H9 (cell line): ENCODE measurements at regions not wholly inside any gene's neighbourhood (a gene's known extent, or its start where the extent isn't known, plus 50 kb on each side); places are given as distances from the start of the nearest gene placed in this dataset.

ENCODE experiments used
- DNase-seq: peaks from one replicate; pipeline ENCODE4 v3.0.0-alpha.2; 2017
- H2AFZ ChIP-seq: one replicate; pipeline ENCODE4 v1.6.1; 2013; ENCODE audit warnings: mild to moderate bottlenecking, low read length, control low read depth, moderate library complexity
- H2AK5ac ChIP-seq: 2 replicates; pipeline ENCODE4 v1.6.1; 2013; ENCODE audit warnings: low read length, control low read depth, mixed read lengths; ENCODE audit not compliant: insufficient read length
- H2BK120ac ChIP-seq: one replicate; pipeline ENCODE4 v1.6.1; 2013; ENCODE audit warnings: low read depth, mild to moderate bottlenecking, low read length, control low read depth, inconsistent platforms; ENCODE audit not compliant: poor library complexity, severe bottlenecking
- H2BK12ac ChIP-seq: 2 replicates; pipeline ENCODE4 v1.6.1; 2013; ENCODE audit warnings: low read length, control low read depth, mixed read lengths, low read depth; ENCODE audit not compliant: insufficient read length
- H2BK15ac ChIP-seq: 2 replicates; pipeline ENCODE4 v1.6.1; 2013; ENCODE audit warnings: low read depth, low read length, control low read depth
- H2BK20ac ChIP-seq: one replicate; pipeline ENCODE4 v1.6.1; 2013; ENCODE audit warnings: low read depth, mild to moderate bottlenecking, low read length, control low read depth, inconsistent platforms; ENCODE audit not compliant: poor library complexity, severe bottlenecking
- H2BK5ac ChIP-seq: 2 replicates; pipeline ENCODE4 v1.6.1; 2013; ENCODE audit warnings: low read length, control low read depth, mixed read lengths; ENCODE audit not compliant: insufficient read length
- H3K14ac ChIP-seq: 2 replicates; pipeline ENCODE4 v1.6.1; 2013; ENCODE audit warnings: low read length, control low read depth; ENCODE audit not compliant: insufficient read depth
- H3K18ac ChIP-seq: 2 replicates; pipeline ENCODE4 v1.6.1; 2013; ENCODE audit warnings: low read depth, mild to moderate bottlenecking, mixed read lengths, low read length, control low read depth; ENCODE audit not compliant: insufficient read length
- H3K23ac ChIP-seq: 2 replicates; pipeline ENCODE4 v1.6.1; 2013; ENCODE audit warnings: low read length, control low read depth, mixed read lengths, low read depth; ENCODE audit not compliant: insufficient read length
- H3K23me2 ChIP-seq: 2 replicates; pipeline ENCODE4 v1.6.1; 2013; ENCODE audit warnings: low read depth, mild to moderate bottlenecking, mixed read lengths, low read length, control low read depth; ENCODE audit not compliant: insufficient read length, poor library complexity, severe bottlenecking
- H3K27ac ChIP-seq: 2 replicates; pipeline ENCODE4 v1.5.1; 2013; ENCODE audit warnings: low read length, control low read depth, mixed read lengths, low read depth; ENCODE audit not compliant: insufficient read length
- H3K27me3 ChIP-seq: 2 replicates; pipeline ENCODE4 v1.6.1; 2013; ENCODE audit warnings: low read length, control low read depth, inconsistent platforms; ENCODE audit not compliant: insufficient read depth
- H3K4ac ChIP-seq: 2 replicates; pipeline ENCODE4 v1.6.1; 2013; ENCODE audit warnings: low read depth, mild to moderate bottlenecking, control low read depth, inconsistent platforms, low read length, moderate library complexity
- H3K4me1 ChIP-seq: 2 replicates; pipeline ENCODE4 v1.6.1; 2013; ENCODE audit warnings: low read length, control low read depth, inconsistent platforms; ENCODE audit not compliant: insufficient read depth
- H3K4me2 ChIP-seq: 2 replicates; pipeline ENCODE4 v1.6.1; 2013; ENCODE audit warnings: low read length, control low read depth, mixed read lengths; ENCODE audit not compliant: insufficient read length, insufficient read depth
- H3K56ac ChIP-seq: 2 replicates; pipeline ENCODE4 v1.6.1; 2013; ENCODE audit warnings: low read depth, mild to moderate bottlenecking, mixed read lengths, low read length, control low read depth; ENCODE audit not compliant: insufficient read length
- H3K79me1 ChIP-seq: 2 replicates; pipeline ENCODE4 v1.6.1; 2013; ENCODE audit warnings: low read depth, mild to moderate bottlenecking, moderate library complexity, low read length, control low read depth, inconsistent platforms; ENCODE audit not compliant: insufficient read depth, poor library complexity, severe bottlenecking
- H3K79me2 ChIP-seq: 2 replicates; pipeline ENCODE4 v1.6.1; 2013; ENCODE audit warnings: low read length, control low read depth, inconsistent platforms; ENCODE audit not compliant: insufficient read depth
- H3K9ac ChIP-seq: 2 replicates; pipeline ENCODE4 v1.6.1; 2013; ENCODE audit warnings: low read length, control low read depth, mixed read lengths; ENCODE audit not compliant: insufficient read length; ENCODE audit errors: extremely low read depth
- H3K9me3 ChIP-seq: one replicate; pipeline ENCODE4 v1.6.1; 2013; ENCODE audit warnings: low read depth, low read length, inconsistent platforms; ENCODE audit not compliant: control insufficient read depth
- H3T11ph ChIP-seq: one replicate; pipeline ENCODE4 v1.6.1; 2013; ENCODE audit warnings: mild to moderate bottlenecking, low read length, control low read depth, inconsistent platforms
- H4K20me1 ChIP-seq: one replicate; pipeline ENCODE4 v1.6.1; 2013; ENCODE audit not compliant: control insufficient read depth, insufficient read length, insufficient read depth
- H4K5ac ChIP-seq: 2 replicates; pipeline ENCODE4 v1.6.1; 2013; ENCODE audit warnings: low read depth, mild to moderate bottlenecking, mixed read lengths, low read length, control low read depth; ENCODE audit not compliant: insufficient read length
- H4K8ac ChIP-seq: replicated peaks from 2 replicates; pipeline ENCODE4 v1.6.1; 2013; ENCODE audit warnings: low read length, control low read depth, mixed read lengths, low read depth; ENCODE audit not compliant: insufficient read length
- H4K91ac ChIP-seq: 2 replicates; pipeline ENCODE4 v1.6.1; 2013; ENCODE audit warnings: low read depth, mild to moderate bottlenecking, moderate library complexity, mixed read lengths, low read length, control low read depth; ENCODE audit not compliant: insufficient read length
- H3K27ac Mint-ChIP-seq, 3 experiments: 2 replicates in 2 of 3; 3 replicates in 1 of 3; pipeline ENCODE4 v1.8.0; 2020 to 2021; ENCODE audit warnings: mixed read lengths in 3 of 3, mild to moderate bottlenecking in 1 of 3, moderate library complexity in 1 of 3
- H3K27me3 Mint-ChIP-seq: 2 replicates; pipeline ENCODE4 v1.8.0; 2021; ENCODE audit warnings: low read depth, mild to moderate bottlenecking, moderate library complexity, mixed read lengths
- H3K36me3 Mint-ChIP-seq, 3 experiments: 2 replicates in 2 of 3; 3 replicates in 1 of 3; pipeline ENCODE4 v1.8.0; 2020 to 2021; ENCODE audit warnings: low read depth in 3 of 3, mixed read lengths in 3 of 3; ENCODE audit not compliant: insufficient read depth in 1 of 3
- H3K4me1 Mint-ChIP-seq, 2 experiments: 2 replicates each; pipeline ENCODE4 v1.8.0; 2020; ENCODE audit warnings: mixed read lengths in 2 of 2
- H3K4me3 Mint-ChIP-seq, 2 experiments: 2 replicates in 1 of 2; 3 replicates in 1 of 2; pipeline ENCODE4 v1.8.0; 2020 to 2021; ENCODE audit warnings: mild to moderate bottlenecking in 2 of 2, mixed read lengths in 2 of 2, moderate library complexity in 1 of 2
- H3K9me3 Mint-ChIP-seq, 2 experiments: 2 replicates in 1 of 2; 3 replicates in 1 of 2; pipeline ENCODE4 v1.8.0; 2020; ENCODE audit warnings: mild to moderate bottlenecking in 2 of 2, mixed read lengths in 2 of 2, moderate library complexity in 1 of 2
- WGBS: extraction: QIAGEN DNeasy Blood & Tissue Kit; methylation state at CpG from one replicate; pipeline ENCODE4 v1.1.7; 2013; ENCODE audit warnings: missing lambda C conversion rate, low lambda C conversion rate, mixed read lengths; ENCODE audit not compliant: insufficient read length; ENCODE audit errors: extremely low coverage; 5-methylcytosine and 5-hydroxymethylcytosine counted together
- TF ChIP-seq, protein P1 (sequence below): fragments of 200-600 bp; sonication (generic); conservative IDR thresholded peaks from 3 replicates; pipeline ENCODE4 v1.8.0; 2021; ENCODE audit warnings: antibody characterized with exemption, mild to moderate bottlenecking

DNA sequence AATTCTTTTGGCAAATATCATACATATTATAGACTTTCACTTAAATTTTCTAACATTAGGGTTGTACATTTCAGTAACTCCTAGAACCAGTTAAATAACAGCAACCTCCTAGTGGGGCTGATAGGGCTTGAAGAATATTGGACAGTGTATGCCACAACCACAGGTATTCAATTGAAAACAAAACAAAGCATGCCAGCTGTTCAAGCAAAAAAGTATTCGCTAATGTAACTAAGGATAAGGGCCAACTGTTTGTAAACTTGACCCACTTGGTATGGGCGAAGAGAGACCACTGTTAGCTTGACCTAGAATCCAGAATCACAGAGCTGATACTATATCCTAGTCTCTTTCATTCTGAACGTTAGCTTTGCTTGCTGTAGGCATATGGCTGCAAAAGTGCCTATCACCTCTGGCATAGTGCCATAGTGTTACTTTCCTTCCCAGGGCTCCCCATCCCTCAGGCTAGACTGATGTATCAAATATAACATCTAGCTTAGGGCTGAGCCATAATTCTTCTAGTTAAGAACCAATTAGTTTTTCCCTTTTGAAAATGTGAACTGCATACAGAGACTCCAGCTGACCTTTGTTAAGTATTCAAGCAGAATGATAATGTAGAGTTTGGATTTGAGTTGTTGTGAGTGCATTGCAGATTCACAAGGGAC is 458.8 kb upstream of the NRXN1 start:
- H2BK120ac ChIP-seq = no peak overlapping the region
- H4K5ac ChIP-seq = no peak overlapping the region
- H3K27me3 ChIP-seq = no peaks in the 10 kb centered on the region
- H3K18ac ChIP-seq = no peak overlapping the region
- H3T11ph ChIP-seq = no peak overlapping the region
- Mint-ChIP-seq H3K4me1 (no peaks in the 10 kb centered on the region), H3K36me3 (no peaks in the 10 kb centered on the region), H3K9me3 (no peaks in the 10 kb centered on the region), H3K27ac (0 out of 7 replicates have a peak overlapping the region, but pooled peaks of 1 of the 3 experiments have one; percentile 16), H3K4me3 (no peak overlapping the region), H3K27me3 (no peaks in the 10 kb centered on the region)
- H2AK5ac ChIP-seq = no peak overlapping the region
- no peak overlapping the region for H2BK15ac ChIP-seq
- no peak overlapping the region for H2BK20ac ChIP-seq
- no peak for DNase-seq
- no peak overlapping the region for H3K4ac ChIP-seq
- no peak overlapping the region for H3K56ac ChIP-seq
- no CpG with 5 or more reads among the region's 3 CpGs for WGBS
- no peak overlapping the region for H2AFZ ChIP-seq
- no peaks in the 10 kb centered on the region for H3K79me2 ChIP-seq
- no peak overlapping the region for H3K14ac ChIP-seq
- no peaks in the 10 kb centered on the region for H3K23me2 ChIP-seq
- H4K20me1 ChIP-seq = no peaks in the 10 kb centered on the region
- H3K9ac ChIP-seq = no peak overlapping the region
- no peak overlapping the region for H3K4me2 ChIP-seq
- TF ChIP-seq, protein P1, sequence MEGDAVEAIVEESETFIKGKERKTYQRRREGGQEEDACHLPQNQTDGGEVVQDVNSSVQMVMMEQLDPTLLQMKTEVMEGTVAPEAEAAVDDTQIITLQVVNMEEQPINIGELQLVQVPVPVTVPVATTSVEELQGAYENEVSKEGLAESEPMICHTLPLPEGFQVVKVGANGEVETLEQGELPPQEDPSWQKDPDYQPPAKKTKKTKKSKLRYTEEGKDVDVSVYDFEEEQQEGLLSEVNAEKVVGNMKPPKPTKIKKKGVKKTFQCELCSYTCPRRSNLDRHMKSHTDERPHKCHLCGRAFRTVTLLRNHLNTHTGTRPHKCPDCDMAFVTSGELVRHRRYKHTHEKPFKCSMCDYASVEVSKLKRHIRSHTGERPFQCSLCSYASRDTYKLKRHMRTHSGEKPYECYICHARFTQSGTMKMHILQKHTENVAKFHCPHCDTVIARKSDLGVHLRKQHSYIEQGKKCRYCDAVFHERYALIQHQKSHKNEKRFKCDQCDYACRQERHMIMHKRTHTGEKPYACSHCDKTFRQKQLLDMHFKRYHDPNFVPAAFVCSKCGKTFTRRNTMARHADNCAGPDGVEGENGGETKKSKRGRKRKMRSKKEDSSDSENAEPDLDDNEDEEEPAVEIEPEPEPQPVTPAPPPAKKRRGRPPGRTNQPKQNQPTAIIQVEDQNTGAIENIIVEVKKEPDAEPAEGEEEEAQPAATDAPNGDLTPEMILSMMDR = no peak
- H3K9me3 ChIP-seq = no peaks in the 10 kb centered on the region
- no peak overlapping the region for H3K23ac ChIP-seq
- H3K4me1 ChIP-seq = no peaks in the 10 kb centered on the region
- H2BK12ac ChIP-seq = no peak overlapping the region
- H3K27ac ChIP-seq = no peak overlapping the region
- H4K91ac ChIP-seq = no peak overlapping the region
- H4K8ac ChIP-seq = no peak overlapping the region
- no peaks in the 10 kb centered on the region for H3K79me1 ChIP-seq
- no peak overlapping the region for H2BK5ac ChIP-seq
